Kidney glomerular epithelial cell (primary cell): ENCODE measurements at regions not wholly inside any gene's neighbourhood (a gene's known extent, or its start where the extent isn't known, plus 50 kb on each side); places are given as distances from the start of the nearest gene placed in this dataset.

Experiments
- DNase-seq: peaks from one replicate; lab custom pipeline; 2025; lab: John Stamatoyannopoulos, UW

GRCh38 chr18:39991696-39992265 is 1963.3 kb upstream of the PIK3C3 start:
- no peak for DNase-seq

DNA sequence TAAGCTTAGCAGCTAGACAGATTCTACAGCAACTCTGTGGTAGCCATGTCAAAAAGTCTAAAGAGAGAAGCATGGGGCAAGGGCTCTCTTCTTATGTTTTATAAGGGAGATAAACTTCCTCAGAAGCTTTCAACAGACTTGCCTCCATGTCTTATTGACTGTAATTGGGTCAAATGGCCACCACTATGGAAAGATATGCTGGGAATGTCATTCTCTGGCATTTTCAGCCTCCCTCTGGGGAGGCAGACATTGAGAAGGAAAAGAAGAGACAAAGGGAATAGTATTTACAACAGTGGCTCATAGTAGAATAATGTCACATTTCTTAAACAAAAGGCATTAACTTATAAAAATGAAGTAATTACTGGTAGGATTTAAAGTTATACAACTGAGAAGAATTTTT is 1964.5 kb upstream of the PIK3C3 start:
- no peak for DNase-seq

DNA sequence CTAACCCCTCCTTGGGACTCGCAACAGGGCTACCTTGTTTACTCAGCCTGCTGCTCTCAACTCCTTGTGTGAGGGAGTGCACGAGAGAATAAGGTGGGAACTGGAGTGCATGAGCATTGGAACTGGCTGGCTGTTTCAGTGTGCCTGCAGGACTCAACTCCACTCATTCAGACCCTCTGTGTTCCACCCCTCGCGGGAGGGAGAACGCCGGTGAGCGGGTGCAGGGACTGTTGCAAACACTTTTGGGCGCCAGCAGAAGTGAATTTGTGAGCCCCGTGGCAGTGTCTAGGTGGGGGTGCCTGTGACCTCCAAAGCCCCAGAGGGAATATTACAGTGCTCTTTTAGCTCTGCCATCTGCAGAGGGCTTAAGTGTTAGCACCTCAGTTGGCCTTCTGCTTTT is 1978.3 kb upstream of the PIK3C3 start:
- no peak for DNase-seq

DNA sequence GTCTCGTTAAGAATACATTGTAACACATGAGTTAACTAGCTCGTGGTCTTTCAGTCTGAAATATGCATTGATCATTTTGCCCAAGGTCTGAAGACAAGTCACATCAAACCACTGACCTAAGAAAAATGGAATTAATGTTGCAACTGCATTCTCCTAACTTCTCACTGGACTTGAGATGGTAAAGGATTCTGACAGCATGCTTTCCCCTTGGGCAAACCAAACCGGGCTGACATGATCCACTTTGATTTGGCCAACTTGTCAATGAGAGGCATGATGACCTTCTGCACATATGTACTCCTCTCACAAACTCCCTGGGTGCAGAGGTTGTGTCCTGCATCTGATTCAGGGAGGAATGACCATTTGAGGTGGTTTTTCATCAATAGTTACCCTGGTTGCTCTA is 1982.5 kb upstream of the PIK3C3 start:
- DNase-seq = no peak

DNA sequence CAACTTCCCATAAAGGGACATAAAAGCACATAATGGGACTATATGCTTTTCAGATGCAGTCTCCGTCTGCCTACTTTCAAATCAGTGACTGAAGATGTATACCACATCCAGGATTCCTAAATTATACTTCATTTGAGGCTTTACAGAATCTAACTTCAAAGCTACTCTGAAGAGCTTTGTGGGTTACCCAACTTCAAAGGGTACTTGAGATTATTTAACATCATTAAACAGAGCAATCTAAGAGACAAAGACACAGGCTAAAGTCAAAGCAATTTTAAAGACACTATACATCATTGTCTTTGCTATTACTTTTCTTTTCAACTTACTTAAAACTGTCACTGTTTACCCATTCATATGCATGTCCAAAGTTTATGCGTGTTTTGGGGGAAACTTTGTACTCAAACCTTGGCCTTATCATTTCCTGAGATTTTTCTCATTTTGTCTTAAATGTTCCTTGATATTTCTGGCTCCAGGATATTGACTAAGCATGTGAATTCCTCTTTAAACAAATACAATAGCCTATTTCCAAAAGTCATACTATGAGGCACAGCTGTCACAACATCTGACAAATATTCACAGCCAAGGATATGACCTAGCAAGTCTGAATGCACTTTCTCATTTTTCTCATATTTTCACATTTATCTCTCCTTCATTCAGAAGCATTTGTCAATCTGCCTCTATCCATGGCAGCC is 1985.1 kb upstream of the PIK3C3 start:
- DNase-seq = no peak

GRCh38 chr18:39966275-39966674 is 1988.8 kb upstream of the PIK3C3 start:
- DNase-seq = no peak

GRCh38 chr18:39962546-39962945 is 1992.5 kb upstream of the PIK3C3 start:
- no peak for DNase-seq

DNA sequence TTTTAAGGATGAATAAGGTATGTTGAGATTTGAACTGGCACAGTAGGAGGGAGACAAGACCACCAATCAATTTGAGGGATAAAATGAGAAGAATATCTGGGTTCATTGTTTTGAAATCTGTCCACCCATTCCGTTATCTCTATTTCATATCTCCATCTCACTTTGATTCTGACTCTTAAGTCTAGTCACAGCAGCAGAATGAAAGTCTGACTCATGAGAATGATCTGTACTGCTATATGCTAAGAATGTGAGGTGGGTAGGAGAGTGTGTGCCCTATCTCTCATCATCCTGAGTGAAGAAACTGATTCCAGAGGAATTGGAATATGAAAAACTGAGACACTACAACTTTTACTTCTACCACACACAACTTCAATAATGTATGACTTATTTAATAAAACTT is 1994.5 kb upstream of the PIK3C3 start:
- peak; percentile 12 for DNase-seq

GRCh38 chr18:39959839-39960238 is 1995.2 kb upstream of the PIK3C3 start:
- peak; percentile 4 for DNase-seq

DNA sequence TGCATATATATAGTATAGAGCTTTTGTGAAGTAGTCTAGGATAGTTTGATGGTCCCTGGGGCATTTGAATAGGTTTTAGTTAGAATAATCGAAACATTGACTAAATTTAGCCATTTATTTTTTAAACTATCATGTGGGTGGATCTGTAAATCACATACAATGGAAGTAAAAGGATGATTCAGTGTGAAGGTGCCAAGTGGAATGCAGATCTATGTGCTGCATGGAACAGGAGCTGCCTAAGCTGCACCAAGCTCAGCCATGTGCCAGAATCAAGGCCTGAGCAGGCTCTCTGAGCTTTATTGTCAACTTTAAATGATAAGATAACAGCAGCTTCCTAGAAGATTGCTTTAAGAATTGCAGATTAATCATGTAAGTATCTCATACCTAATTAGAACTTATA is 1996.2 kb upstream of the PIK3C3 start:
- no peak for DNase-seq

DNA sequence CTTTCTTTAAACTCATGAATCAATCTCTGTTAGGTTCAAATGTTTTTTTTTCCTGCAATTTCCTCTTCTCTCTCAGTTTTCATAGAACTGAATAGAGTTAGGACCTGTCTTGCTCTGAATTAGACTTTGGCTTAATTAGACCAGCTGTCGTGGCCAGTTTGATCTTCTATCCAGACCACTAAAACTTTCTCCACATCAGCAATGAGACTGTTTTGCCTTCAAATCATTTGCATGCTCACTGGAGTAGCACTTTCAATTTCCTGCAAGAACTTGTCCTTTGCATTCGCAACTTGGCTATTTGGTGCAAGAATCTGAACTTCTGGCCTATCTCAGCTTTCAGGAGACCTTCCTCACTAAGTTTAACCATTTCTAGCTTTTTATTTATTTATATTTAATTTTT is 2002.2 kb upstream of the PIK3C3 start:
- no peak for DNase-seq

DNA sequence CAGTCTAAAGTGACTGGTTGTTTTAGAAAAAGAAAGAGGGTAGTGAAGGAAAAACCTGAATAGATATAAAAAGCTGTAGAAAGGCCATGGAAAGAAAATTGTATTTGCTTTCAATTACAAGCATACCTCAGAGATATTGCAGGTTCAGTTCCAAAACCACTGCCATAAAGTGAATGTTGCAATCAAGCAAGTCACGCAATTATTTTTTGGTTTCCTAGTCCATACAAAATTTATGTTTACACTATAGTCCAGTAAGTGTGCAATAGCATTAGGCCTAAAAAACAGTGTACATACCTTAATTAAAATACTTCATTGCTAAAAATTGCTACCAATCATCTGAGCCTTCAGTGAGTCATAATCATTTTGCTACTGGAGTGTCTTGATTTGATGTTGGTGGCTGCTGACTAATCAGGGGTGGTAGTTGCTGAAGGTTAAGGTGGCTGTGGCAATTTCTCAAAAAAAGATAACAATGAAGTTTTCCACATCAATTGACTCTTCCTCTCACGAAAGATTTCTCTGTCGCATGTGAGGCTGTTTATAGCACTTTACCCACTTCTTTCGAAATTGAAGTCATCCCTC is 2003.8 kb upstream of the PIK3C3 start:
- no peak for DNase-seq

DNA sequence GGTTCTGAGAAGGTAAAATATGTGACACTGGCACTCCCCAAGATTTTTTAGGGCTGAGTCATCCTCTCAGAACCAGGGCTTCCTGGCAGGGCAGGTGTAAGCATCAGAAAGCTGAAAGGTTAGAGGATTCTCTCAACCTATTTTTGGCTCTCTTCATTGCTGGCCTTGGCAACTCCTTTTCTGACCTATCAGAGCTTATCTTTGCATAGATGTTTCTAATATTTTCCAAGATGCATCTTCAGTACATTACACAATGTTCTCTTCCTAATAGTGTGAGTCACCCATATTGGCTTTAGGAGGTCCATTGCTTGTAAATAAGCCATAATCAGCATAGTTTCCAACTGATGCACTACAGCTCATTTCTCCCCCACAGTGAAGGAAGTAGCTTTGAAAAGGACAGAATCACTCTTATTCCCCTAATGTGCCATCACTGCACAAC is 2008.4 kb upstream of the PIK3C3 start:
- DNase-seq = peak; percentile 65

DNA sequence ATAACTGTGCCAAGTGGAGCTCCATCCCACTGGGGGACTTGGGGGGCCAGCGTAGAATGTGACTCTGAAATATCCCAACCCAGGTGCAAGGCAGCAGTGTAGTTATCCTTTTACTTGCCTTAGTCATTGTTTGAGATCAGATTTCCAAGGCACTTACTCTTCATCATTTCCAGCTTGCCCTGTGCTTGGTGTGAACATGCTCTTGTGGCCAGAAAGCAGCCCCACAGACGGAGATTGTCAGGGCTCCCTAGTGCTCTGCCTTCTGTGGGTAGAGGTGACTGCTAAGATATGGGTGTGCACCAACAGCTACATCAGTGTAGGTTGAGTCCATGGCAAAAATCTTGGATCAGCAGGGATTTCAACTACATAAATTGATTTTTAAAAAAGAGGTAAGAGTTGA is 2010.0 kb upstream of the PIK3C3 start:
- no peak for DNase-seq

- DNase-seq = no peak
Measured at GRCh38 chr18:39942702-39943101, 2012.3 kb upstream of the PIK3C3 start.

- no peak for DNase-seq
Measured at GRCh38 chr18:39938676-39939608, 2016.1 kb upstream of the PIK3C3 start.

DNA sequence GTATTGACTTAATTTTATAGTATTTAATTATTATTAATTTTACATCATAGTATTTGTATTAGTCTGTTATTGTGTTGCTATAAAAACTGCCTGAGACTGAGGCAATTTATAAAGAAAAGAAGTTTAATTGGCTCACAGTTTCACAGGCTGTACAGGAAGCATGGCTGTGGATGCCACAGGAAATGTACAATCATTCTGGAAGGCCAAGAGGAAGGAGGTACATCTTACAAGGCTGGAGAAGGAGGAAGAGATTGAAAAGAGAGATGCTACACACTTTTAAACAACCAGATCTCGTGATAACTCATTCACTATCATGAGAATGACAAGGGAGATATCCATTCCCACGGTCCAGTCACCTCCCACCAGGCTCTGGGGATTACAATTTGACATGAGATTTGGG is 2019.4 kb upstream of the PIK3C3 start:
- DNase-seq = no peak

- no peak for DNase-seq
Measured at GRCh38 chr18:39918847-39919246, 2036.2 kb upstream of the PIK3C3 start.

GRCh38 chr18:39913672-39914366 is 2041.2 kb upstream of the PIK3C3 start:
- DNase-seq = no peak

DNA sequence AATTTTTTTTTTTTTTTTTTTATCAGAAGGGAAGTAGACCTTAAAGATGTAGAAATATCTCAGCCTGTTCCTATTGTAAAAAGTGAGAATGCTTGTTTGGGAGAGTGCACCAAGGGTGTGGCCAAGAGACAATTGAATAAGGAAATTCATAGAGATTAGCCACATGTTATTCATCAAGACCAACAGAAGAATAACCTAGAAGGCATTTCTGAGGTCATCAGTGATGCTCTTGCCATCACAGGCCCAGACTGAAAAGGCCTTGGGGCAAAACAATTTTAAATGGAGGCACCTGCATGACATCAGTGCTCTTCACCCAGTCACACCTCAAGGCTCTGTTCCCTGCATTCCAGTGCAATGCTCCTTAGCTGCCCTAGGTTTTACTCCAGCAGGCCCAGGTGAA is 2043.3 kb upstream of the PIK3C3 start:
- DNase-seq = no peak

DNA sequence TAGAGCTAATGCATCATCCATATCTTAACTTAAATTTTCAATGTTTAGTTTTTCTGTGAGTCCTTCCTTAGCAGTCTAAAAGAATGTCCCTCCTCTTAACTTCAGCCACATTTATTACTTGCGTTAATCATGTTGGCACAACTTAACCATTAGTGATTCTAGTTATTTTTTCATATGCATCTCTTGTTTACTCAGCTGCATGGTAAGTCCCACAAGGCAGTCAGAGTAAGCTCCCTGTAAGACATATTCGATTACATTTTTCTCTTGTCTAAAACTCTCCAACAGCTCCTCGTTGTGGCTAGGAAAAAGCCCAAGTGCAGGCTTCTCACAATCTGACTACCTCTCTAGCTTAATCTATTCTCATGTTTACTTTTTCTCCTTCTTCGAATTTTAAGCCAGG is 2045.3 kb upstream of the PIK3C3 start:
- no peak for DNase-seq

DNA sequence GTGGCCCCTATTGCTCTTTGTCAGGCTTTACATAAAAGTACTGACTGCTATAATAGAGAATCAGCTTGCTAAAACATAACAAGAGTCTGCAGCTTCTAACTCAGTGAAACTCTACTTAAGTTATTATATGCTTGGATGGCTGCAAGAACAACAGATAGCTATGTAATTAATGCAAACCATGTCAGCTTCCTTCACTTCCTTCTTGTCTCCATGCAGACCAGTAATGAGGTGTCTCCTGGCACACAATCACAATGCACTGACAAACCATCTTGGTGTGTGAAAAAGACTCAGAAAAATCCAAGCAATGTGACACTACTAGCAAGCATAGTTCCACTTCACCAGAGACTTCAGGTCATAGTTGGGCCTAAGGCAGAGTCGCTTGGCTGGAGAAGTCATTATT is 2068.9 kb upstream of the PIK3C3 start:
- DNase-seq = no peak
